Right renal pelvis (tissue), 4 donors: ENCODE measurements at regions not wholly inside any gene's neighbourhood (a gene's known extent, or its start where the extent isn't known, plus 50 kb on each side); places are given as distances from the start of the nearest gene placed in this dataset.
A peak's percentile ranks its signal among the peaks of the same experiment; 100 is the strongest.
"Not testable (repeated sequence)": the region's sequence is repeated elsewhere in the genome, so short reads cannot be mapped to it uniquely, and the experiment has no call there.

Experiments
- DNase-seq, 4 donors: peaks; one replicate each; pipeline ENCODE4 v3.0.0-alpha.2; 2013; ENCODE audit warnings: low read depth in 4 of 4, low spot score in 3 of 4, missing footprints in 1 of 4

- DNase-seq = no peak
Observed at GRCh38 chr18:28778706-28779105, 601.8 kb upstream of the CDH2 start.

DNA sequence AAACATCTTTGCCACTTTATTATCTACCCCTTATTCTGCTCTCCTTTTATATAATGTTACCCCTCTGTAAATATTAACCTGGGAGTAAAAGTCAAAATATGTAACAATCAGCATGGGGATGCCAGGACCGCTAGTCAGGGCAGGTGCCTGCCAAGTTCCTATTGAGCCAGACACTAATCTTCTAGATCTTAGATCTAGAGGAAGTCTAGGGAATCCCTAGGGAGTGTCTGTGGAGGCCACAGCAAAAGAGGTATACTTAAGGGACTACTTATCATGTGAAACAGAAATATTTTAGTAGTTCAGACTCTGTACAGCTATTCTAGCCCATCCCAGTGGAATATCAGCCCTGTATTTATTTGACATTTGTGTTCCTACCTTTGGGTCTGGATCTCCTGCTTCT lies 600.8 kb upstream of the CDH2 start:
- no peak for DNase-seq

GRCh38 chr18:28771849-28772248 lies 594.9 kb upstream of the CDH2 start:
- no peak for DNase-seq

- DNase-seq = no peak
Observed at GRCh38 chr18:28768791-28769768, 592.1 kb upstream of the CDH2 start.

DNA sequence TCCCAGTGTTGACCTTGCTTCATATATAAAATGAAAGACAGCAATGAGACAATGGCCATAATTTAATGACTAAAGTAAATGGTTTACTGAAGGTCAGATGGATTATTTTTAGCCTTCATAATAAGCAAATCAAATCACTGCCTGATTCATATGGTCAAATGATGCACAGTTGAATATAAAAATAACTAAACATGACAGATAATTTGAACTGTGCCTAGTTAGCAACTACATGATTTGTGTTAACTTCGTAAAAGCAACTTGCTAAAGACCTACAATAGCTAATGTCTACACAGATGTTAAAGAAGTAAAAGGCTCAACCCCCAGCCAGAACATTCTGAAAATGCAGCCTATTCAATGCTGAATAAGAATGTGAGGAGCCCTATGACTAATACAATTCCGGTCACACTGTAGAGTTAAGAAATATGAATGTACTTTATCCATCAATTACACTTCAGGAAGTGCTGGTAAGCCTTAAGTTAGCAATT lies 590.8 kb upstream of the CDH2 start:
- DNase-seq = no peak

DNA sequence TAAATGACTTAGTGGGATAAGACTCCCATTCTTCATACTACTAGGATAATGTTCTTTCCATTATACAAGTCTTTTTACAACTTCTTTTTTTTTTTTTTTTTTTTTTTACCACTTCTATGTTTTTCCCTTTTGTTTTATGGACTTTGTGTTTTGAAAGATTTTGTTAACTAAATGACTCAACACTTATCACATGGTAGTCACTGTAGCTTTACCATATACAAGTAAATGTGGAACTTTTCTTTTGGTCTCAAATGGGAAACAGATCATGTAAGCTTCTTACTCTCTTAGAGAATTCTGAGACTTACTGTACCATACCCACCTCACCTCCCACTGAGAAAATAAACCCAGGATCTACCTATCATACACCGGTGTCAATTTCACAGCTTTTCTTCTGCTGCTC lies 590.3 kb upstream of the CDH2 start:
- no peak for DNase-seq

GRCh38 chr18:28766721-28767120 lies 589.8 kb upstream of the CDH2 start:
- DNase-seq = no peak

GRCh38 chr18:28766027-28766426 lies 589.1 kb upstream of the CDH2 start:
- DNase-seq = no peak

DNA sequence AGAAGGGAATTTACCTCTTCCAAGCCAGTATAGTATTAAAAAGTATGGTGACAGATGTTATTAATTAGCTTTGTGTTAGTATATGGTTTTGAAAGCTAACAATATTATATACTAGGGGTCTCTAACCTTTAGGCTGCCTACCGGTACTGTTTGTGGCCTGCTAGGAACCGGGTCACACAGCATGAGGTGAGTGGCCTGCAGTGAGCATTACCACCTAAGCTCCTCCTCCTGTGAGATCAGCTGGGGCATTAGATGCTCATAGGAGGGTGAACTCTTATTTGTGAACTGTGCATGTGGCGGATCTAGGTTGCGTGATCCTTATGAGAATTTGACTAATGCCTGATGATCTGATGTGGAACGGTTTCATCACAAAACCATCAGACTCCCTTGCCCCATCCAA lies 583.4 kb upstream of the CDH2 start:
- no peak for DNase-seq

DNA sequence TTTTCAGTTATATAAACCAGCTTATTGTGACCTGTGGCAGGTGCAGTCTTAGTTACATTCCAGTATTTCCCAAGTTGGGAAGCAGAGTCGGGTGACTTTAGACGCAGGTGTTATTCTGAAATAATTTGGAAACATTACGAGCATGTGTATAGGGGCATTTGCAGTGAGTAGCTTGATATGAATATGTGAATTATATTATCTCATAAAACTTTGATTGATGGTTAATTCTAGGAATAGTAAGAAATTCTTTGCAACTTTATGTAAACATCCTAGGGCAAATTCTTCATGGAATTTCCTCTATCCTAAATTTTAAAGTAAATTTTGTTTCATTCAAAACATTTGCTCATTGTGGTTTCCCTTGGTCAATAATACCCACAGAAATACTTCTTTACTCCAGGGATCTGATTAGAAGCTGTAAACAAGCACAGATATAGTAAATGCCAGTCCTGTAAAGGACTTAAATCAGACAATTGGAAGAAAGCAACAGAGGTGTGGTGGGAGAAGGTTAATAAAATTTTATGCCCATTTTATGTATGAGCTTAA lies 580.6 kb upstream of the CDH2 start:
- no peak for DNase-seq

DNA sequence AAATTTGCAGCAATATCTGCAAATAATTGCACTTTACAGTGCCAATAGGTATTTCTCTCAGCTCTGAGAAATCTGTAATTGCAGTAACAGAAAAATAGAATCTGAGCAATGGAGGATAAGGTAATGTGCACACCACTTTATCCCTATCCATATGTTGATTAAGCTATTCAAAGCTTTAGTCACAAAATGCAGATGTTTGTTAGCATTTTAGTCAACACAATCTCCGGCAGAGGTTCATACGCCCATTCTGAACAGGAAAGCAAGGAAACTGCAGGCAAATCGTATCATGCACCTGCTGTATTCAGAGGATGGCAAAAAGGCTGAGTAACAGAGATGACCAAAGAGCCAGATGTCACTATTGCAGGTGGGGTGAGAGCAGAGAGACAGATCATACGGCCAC lies 566.2 kb upstream of the CDH2 start:
- DNase-seq = no peak

DNA sequence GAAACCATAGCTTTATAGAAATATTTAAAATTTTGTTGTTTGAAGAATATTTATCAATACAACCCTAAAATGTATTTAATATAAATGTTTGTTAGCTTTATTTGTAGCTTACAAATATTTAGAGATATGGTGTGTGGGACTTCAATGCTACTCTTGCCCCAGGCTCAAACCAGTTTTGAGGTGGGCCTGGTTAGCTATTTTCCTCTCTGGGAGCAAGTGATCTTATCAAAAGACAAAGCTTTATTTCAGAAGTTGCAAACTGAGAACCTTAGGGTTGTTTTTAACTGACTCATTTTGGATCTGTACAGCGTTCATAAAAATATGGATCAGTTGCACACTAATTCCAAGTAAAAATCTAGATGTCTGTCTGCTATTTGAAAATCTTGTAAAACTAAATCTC lies 563.6 kb upstream of the CDH2 start:
- no peak for DNase-seq

GRCh38 chr18:28736951-28737350 lies 560.0 kb upstream of the CDH2 start:
- no peak for DNase-seq

GRCh38 chr18:28736223-28736622 lies 559.3 kb upstream of the CDH2 start:
- no peak for DNase-seq

- peak in 1 of 4 donors; percentile 7 for DNase-seq
Observed at GRCh38 chr18:28735731-28736130, 558.8 kb upstream of the CDH2 start.

DNA sequence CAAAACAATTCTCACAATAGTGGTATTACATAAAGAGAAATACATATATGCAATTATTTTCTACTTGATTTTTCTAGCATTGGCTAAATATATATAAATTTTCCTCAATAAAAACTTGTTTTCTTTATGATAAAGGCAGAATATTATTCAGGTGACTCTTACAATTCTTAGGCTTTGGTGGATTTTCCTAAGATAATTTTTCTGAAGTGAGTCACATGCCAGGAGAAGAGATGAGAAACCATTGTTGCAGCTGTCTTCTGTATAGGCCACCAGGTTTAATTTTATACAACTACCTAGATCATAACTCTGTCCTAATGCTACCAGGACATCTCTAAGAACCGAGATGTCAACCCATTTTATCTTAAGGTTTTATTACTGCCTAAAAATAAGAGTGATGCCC lies 552.4 kb upstream of the CDH2 start:
- DNase-seq = no peak

DNA sequence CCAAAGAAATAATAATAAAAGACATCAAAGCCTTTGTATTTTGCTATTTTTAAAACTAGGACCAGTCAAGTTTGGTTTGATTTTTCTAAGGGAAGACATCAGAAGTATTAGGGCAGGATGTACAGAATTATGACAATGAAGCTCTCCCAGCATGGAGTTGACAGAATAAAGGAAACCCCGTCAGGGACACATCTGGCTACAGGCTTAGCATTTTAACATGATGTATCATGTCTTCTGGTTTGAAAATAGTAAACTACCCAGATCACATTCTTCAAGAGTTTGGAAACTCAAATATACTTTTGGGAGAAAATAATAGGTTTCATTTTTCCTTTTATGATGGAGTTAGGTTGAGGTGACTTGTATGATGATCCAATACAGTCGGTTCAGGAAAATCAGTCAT lies 552.0 kb upstream of the CDH2 start:
- no peak for DNase-seq

GRCh38 chr18:28727189-28727588 lies 550.3 kb upstream of the CDH2 start:
- not testable (repeated sequence) for DNase-seq

DNA sequence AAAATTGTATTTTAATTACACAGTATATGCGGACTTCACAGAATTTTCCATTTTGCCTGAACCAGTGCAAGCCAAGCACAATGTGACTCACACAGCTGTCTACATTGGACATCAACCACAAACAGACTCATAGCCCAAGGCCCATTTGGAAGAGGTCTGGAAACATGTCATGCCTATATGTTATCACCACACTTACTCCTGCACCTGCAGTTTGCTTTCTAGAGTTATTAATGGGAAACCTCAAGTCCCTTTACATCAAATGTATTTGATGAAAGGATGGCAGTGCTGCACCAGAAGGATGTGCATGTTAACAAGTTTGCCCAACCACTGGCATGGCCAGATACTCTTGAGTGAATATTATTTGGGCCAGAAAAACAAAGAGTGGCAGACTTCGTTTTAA lies 548.9 kb upstream of the CDH2 start:
- DNase-seq = no peak

DNA sequence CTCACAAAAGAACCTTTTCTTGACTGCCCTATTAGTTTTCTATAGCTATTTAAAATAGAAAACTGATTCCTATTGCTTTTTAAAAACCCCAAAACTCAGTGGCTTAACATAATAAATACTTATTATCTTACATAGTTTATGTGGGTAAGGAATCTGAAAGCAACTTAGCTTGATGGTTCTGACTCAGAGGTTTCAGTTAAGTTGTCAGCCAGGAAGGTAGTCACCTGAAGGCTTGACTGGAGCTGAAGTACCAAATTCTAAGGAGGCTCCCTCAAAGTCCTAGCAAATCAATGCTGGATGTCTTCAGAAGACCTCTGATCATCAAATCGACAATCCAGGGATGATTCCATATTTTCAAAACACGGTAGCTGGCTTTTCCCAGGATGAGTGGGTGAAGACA lies 546.6 kb upstream of the CDH2 start:
- DNase-seq = no peak

GRCh38 chr18:28718696-28719095 lies 541.8 kb upstream of the CDH2 start:
- no peak for DNase-seq

GRCh38 chr18:28716338-28716737 lies 539.4 kb upstream of the CDH2 start:
- DNase-seq = no peak
